Gastrocnemius medialis (tissue), 4 donors: ENCODE measurements at regions not wholly inside any gene's neighbourhood (a gene's known extent, or its start where the extent isn't known, plus 50 kb on each side); places are given as distances from the start of the nearest gene placed in this dataset.

Source experiments
- ATAC-seq, 2 donors: fragments of 150-250 bp; one replicate each; pipeline ENCODE4 v1.9.1; 2016
- DNase-seq, 2 donors: peaks; one replicate each; pipeline ENCODE4 v3.0.0-alpha.2; 2019
- H3K27ac ChIP-seq, 4 donors: fragments of 200-600 bp; sonication (generic); 1 replicate in 1 of 4; 2 replicates in 3 of 4; pipeline ENCODE4 v1.5.1; 2016 to 2018; ENCODE audit warnings: mild to moderate bottlenecking in 2 of 4, moderate library complexity in 1 of 4
- H3K27me3 ChIP-seq, 3 donors: fragments of 200-600 bp; sonication (generic) in 2 of 3; 1 replicate in 1 of 3; 2 replicates in 2 of 3; pipeline versions ENCODE4 v1.5.1 to v1.6.0; 2016 to 2019; ENCODE audit warnings: mild to moderate bottlenecking in 1 of 3, moderate library complexity in 1 of 3
- H3K36me3 ChIP-seq, 2 donors: fragments of 200-600 bp; sonication (generic) in 1 of 2; one replicate each; pipeline ENCODE4 v1.5.1; 2017 to 2018
- H3K4me1 ChIP-seq, 2 donors: fragments of 200-600 bp; sonication (generic) in 1 of 2; one replicate each; pipeline ENCODE4 v1.5.1; 2016 to 2017; ENCODE audit warnings: mild to moderate bottlenecking in 2 of 2
- H3K4me3 ChIP-seq, 4 donors: fragments of 200-600 bp; sonication (generic) in 3 of 4; 1 replicate in 1 of 4; 2 replicates in 3 of 4; pipeline ENCODE4 v1.5.1; 2016 to 2019; ENCODE audit warnings: mild to moderate bottlenecking in 2 of 4
- H3K9me3 ChIP-seq, 3 donors: fragments of 200-600 bp; sonication (generic) in 2 of 3; 1 replicate in 1 of 3; 2 replicates in 2 of 3; pipeline ENCODE4 v1.5.1; 2016 to 2019
- CTCF ChIP-seq, 5 experiments: fragments of 450-650 bp in 3 of 5; fragments of 200-600 bp in 2 of 5; sonication (generic) in 2 of 5; IDR thresholded peaks in 4 of 5; conservative IDR thresholded peaks in 1 of 5; 1 replicate in 4 of 5; 2 replicates in 1 of 5; pipeline ENCODE4 v1.5.1; 2016 to 2019; ENCODE audit warnings: antibody characterized with exemption in 5 of 5, mild to moderate bottlenecking in 3 of 5, moderate library complexity in 3 of 5
- POLR2A ChIP-seq, 2 donors: fragments of 450-650 bp; IDR thresholded peaks; one replicate each; pipeline ENCODE4 v1.6.1; 2017; ENCODE audit warnings: antibody characterized with exemption in 2 of 2, mild to moderate bottlenecking in 2 of 2, moderate library complexity in 2 of 2
- in situ Hi-C, 4 donors: fragments of 200-750 bp; cut with MboI; loops; one replicate each; pipeline versions ENCODE4 v1.15.0 to v1.8.0; 2017; ENCODE audit warnings: low sequenced_read_pairs in 4 of 4
- intact Hi-C: fragments of 100-400 bp; cut with DNase I; formaldehyde crosslinking; loops from one replicate; pipeline ENCODE4 v1.15.1; 2023; ENCODE audit warnings: low total_unique reads

- H3K27me3 ChIP-seq = no peaks in the 10 kb centered on the region
- H3K4me3 ChIP-seq = no peak overlapping the region
- intact Hi-C loops = no loop called here
- H3K27ac ChIP-seq = no peak overlapping the region
- H3K36me3 ChIP-seq = no peaks in the 10 kb centered on the region
- in situ Hi-C loops = no loop called here
- TF ChIP-seq POLR2A (IDR thresholded peaks at IDR 0.05) (no peak), CTCF (IDR thresholded peaks at IDR 0.05 in 4 of 5, conservative IDR thresholded peaks at IDR 0.05 in 1 of 5) (no peak)
- H3K4me1 ChIP-seq = peaks cover 9 to 13% of the 10 kb centered on the region in 2 donors
- DNase-seq (no peak), ATAC-seq (no peak)
- no peaks in the 10 kb centered on the region for H3K9me3 ChIP-seq
Observed at GRCh38 chr2:215712219-215712868, 276.5 kb upstream of the FN1 start.

GRCh38 chr2:215711471-215712034, 275.7 kb upstream of the FN1 start:
- no peak overlapping the region for H3K4me3 ChIP-seq
- DNase-seq (no peak), ATAC-seq (peak in 1 of 2 donors; percentile 41)
- no peaks in the 10 kb centered on the region for H3K27me3 ChIP-seq
- peaks cover 9 to 13% of the 10 kb centered on the region in 2 donors for H3K4me1 ChIP-seq
- H3K27ac ChIP-seq = peak overlapping the region in 1 of 4 donors; percentile 13
- no peaks in the 10 kb centered on the region for H3K9me3 ChIP-seq
- no peaks in the 10 kb centered on the region for H3K36me3 ChIP-seq
- TF ChIP-seq POLR2A (IDR thresholded peaks at IDR 0.05) (no peak), CTCF (IDR thresholded peaks at IDR 0.05 in 4 of 5, conservative IDR thresholded peaks at IDR 0.05 in 1 of 5) (no peak)
- intact Hi-C loops (no loop called here), in situ Hi-C loops (no loop called here)

GRCh38 chr2:215707608-215708007, 271.7 kb upstream of the FN1 start:
- no peak for ATAC-seq
- Histone ChIP-seq H3K9me3 (no peaks in the 10 kb centered on the region), H3K27me3 (no peaks in the 10 kb centered on the region), H3K4me1 (peaks cover 9 to 11% of the 10 kb centered on the region in 2 donors), H3K27ac (no peak overlapping the region), H3K36me3 (no peaks in the 10 kb centered on the region), H3K4me3 (no peak overlapping the region)
- TF ChIP-seq POLR2A (IDR thresholded peaks at IDR 0.05) (no peak), CTCF (IDR thresholded peaks at IDR 0.05 in 4 of 5, conservative IDR thresholded peaks at IDR 0.05 in 1 of 5) (no peak)
- no peak for DNase-seq
- intact Hi-C loops (no loop called here), in situ Hi-C loops (no loop called here)

- ATAC-seq (no peak), DNase-seq (no peak)
- TF ChIP-seq CTCF (IDR thresholded peaks at IDR 0.05 in 4 of 5, conservative IDR thresholded peaks at IDR 0.05 in 1 of 5) (no peak), POLR2A (IDR thresholded peaks at IDR 0.05) (no peak)
- H3K4me1 ChIP-seq = peaks cover 0 to 2% of the 10 kb centered on the region in 2 donors
- H3K36me3 ChIP-seq = no peaks in the 10 kb centered on the region
- H3K27ac ChIP-seq = no peak overlapping the region
- in situ Hi-C loops = no loop called here
- H3K27me3 ChIP-seq = no peaks in the 10 kb centered on the region
- H3K9me3 ChIP-seq = no peaks in the 10 kb centered on the region
- no peak overlapping the region for H3K4me3 ChIP-seq
- intact Hi-C loops = no loop called here
Observed at GRCh38 chr2:215705771-215706361, 270.0 kb upstream of the FN1 start.
